K562 (cell line): ENCODE measurements at regions not wholly inside any gene's neighbourhood (a gene's known extent, or its start where the extent isn't known, plus 50 kb on each side); places are given as distances from the start of the nearest gene placed in this dataset.

Experiments used
- ATAC-seq: fragments of 200-7000 bp; cut with Tn5 transposase; 3 replicates; pipeline ENCODE4 v1.9.1; 2020; ENCODE audit warnings: moderate library complexity
- BruUV-seq: library from RNA; stranded (reverse); fragments of 400-500 nt; replicated peaks from 2 replicates; lab custom pipeline; 2021; lab: Mats Ljungman, UMichigan
- CTCF ChIA-PET: fragments of 300-600 bp; formaldehyde crosslinking; extraction: SDS; loops from one replicate; lab custom pipeline; 2021; ENCODE audit warnings: low intra/inter-chr PET ratio; lab: Yijun Ruan, JAX
- POLR2A ChIA-PET: fragments of 300-600, 350-650 bp; sonication (Branson Sonifier 250); formaldehyde crosslinking; extraction: SDS; loops from one replicate; lab custom pipeline; 2021; ENCODE audit warnings: antibody characterized with exemption, inconsistent platforms; lab: Yijun Ruan, JAX
- DNase-seq, 4 experiments: peaks; one replicate each; pipeline versions ENCODE4 v3.0.0 to v3.0.0-alpha.2; 2011 to 2018; ENCODE audit warnings: low spot score in 3 of 4, mixed read lengths in 3 of 4; ENCODE audit errors: extremely low read depth in 1 of 4
- FAIRE-seq: peaks from 2 replicates; lab custom pipeline; 2011; peaks lifted over from hg19 to GRCh38; lab: Jason Lieb, UNC
- H2AFZ ChIP-seq: 2 replicates; pipeline ENCODE4 v1.6.0; 2011; ENCODE audit warnings: low read depth, low read length, control low read depth, inconsistent platforms
- H3K27ac ChIP-seq: fragments of 200-600 bp; 3 replicates; pipeline ENCODE4 v1.8.0; 2011; ENCODE audit warnings: low read depth, mild to moderate bottlenecking, control low read depth, inconsistent platforms, low read length, moderate library complexity, mixed read lengths; ENCODE audit errors: extremely low read depth
- H3K27me3 ChIP-seq, 2 experiments: fragments of 300-600 bp in 1 of 2; 2 replicates in 1 of 2; 3 replicates in 1 of 2; pipeline versions ENCODE4 v1.6.0 to v1.8.0; 2011; ENCODE audit warnings: inconsistent platforms in 2 of 2, low read length in 2 of 2, mild to moderate bottlenecking in 1 of 2, mixed read lengths in 1 of 2, moderate library complexity in 1 of 2; ENCODE audit not compliant: control insufficient read depth in 2 of 2, insufficient read depth in 2 of 2
- H3K36me3 ChIP-seq: fragments of 300-600 bp; 3 replicates; pipeline ENCODE4 v1.8.0; 2011; ENCODE audit warnings: mild to moderate bottlenecking, low read length, inconsistent platforms; ENCODE audit not compliant: control insufficient read depth, insufficient read depth
- H3K4me1 ChIP-seq, 2 experiments: fragments of 200-600 bp in 1 of 2; replicated peaks in 1 of 2; 2 replicates in 1 of 2; 3 replicates in 1 of 2; pipeline versions ENCODE4 v1.5.1 to v1.8.0; 2011; ENCODE audit warnings: inconsistent platforms in 2 of 2, low read length in 2 of 2, mild to moderate bottlenecking in 1 of 2, mixed read lengths in 1 of 2, moderate library complexity in 1 of 2; ENCODE audit not compliant: control insufficient read depth in 2 of 2, insufficient read depth in 2 of 2
- H3K4me2 ChIP-seq: 2 replicates; pipeline ENCODE4 v1.6.1; 2011; ENCODE audit warnings: low read length, control low read depth, inconsistent platforms, mixed read lengths; ENCODE audit not compliant: insufficient read depth
- H3K4me3 ChIP-seq: fragments of 200-600 bp; sonication (generic), shearing (Covaris generic); 2 replicates; pipeline ENCODE4 v1.5.1; 2016; ENCODE audit warnings: control low read depth, inconsistent platforms
- H3K79me2 ChIP-seq: fragments of 200-600 bp; 3 replicates; pipeline ENCODE4 v1.8.0; 2011; ENCODE audit warnings: low read length, inconsistent platforms; ENCODE audit not compliant: control insufficient read depth, insufficient read depth
- H3K9ac ChIP-seq, 2 experiments: 2 replicates each; pipeline versions ENCODE4 v1.6.0 to v1.6.1; 2011; ENCODE audit warnings: low read depth in 2 of 2, low read length in 2 of 2, control low read depth in 1 of 2, inconsistent platforms in 1 of 2, mild to moderate bottlenecking in 1 of 2, mixed read lengths in 1 of 2; ENCODE audit not compliant: insufficient read depth in 1 of 2
- H3K9me1 ChIP-seq: one replicate; pipeline ENCODE4 v1.6.0; 2011; ENCODE audit warnings: inconsistent platforms, mild to moderate bottlenecking, low read length, moderate library complexity; ENCODE audit not compliant: control insufficient read depth, insufficient read depth
- H3K9me3 ChIP-seq: replicated peaks from 2 replicates; pipeline ENCODE4 v1.5.1; 2011; ENCODE audit warnings: low read depth, low read length, inconsistent platforms; ENCODE audit not compliant: control insufficient read depth, insufficient read depth
- H4K20me1 ChIP-seq: replicated peaks from 2 replicates; pipeline ENCODE4 v1.6.1; 2011; ENCODE audit warnings: low read length, inconsistent platforms, mixed read lengths; ENCODE audit not compliant: control insufficient read depth, insufficient read depth
- BCL6 ChIP-seq: fragments of 250-450 bp; sonication (Bioruptor Pico); IDR thresholded peaks from 2 replicates; pipeline ENCODE4 v1.4.0; 2020
- FOXM1 ChIP-seq, 2 experiments: fragments of 450-650 bp in 1 of 2; sonication (generic) in 1 of 2; formaldehyde crosslinking in 1 of 2; IDR thresholded peaks; 2 replicates each; pipeline versions ENCODE4 v1.6.1 to v1.9.0; 2017 to 2022; ENCODE audit warnings: low read depth in 2 of 2, mild to moderate bottlenecking in 2 of 2, missing genetic modification reagents in 1 of 2, moderate library complexity in 1 of 2
- NCOA1 ChIP-seq: fragments of 450-650 bp; IDR thresholded peaks from 2 replicates; pipeline ENCODE4 v1.6.1; 2016; ENCODE audit warnings: low read depth
- TCF7L2 ChIP-seq: fragments of 150-350 bp; IDR thresholded peaks from 2 replicates; pipeline ENCODE4 v1.6.1; 2016; ENCODE audit warnings: low read depth, mild to moderate bottlenecking, low read length, moderate library complexity
- ZNF124 ChIP-seq: sonication (generic); formaldehyde crosslinking; IDR thresholded peaks from 2 replicates; pipeline ENCODE4 v1.8.1; 2022; ENCODE audit warnings: missing genetic modification reagents
- ZNF134 ChIP-seq: fragments of 250-450 bp; sonication (Bioruptor Pico); conservative IDR thresholded peaks from 2 replicates; pipeline ENCODE4 v1.4.0; 2020
- ZNF282 ChIP-seq: sonication (generic); formaldehyde crosslinking; IDR thresholded peaks from 2 replicates; pipeline ENCODE4 v1.8.1; 2023; ENCODE audit warnings: missing genetic modification reagents
- ZNF316 ChIP-seq: fragments of 450-650 bp; IDR thresholded peaks from 2 replicates; pipeline ENCODE4 v1.6.1; 2016
- ZNF507 ChIP-seq: conservative IDR thresholded peaks from 2 replicates; pipeline ENCODE4 v1.6.1; 2017; ENCODE audit warnings: missing genetic modification characterization, missing compliant biosample characterization
- WGBS: fragments of 100-300 bp; shearing (Covaris generic); methylation state at CpG from one replicate; pipeline ENCODE4 v1.1.6; 2016; ENCODE audit warnings: low coverage, mixed read lengths; ENCODE audit not compliant: insufficient coverage; ENCODE audit errors: missing lambda C conversion rate; 5-methylcytosine and 5-hydroxymethylcytosine counted together
- in situ Hi-C: fragments of 300-500 bp; cut with MboI; formaldehyde crosslinking; loops from 4 replicates; pipeline ENCODE4 v1.15.0; 2018; ENCODE audit warnings: inconsistent platforms, mixed read lengths
- intact Hi-C: fragments of 100-400 bp; cut with micrococcal nuclease; formaldehyde crosslinking; loops from 2 replicates; pipeline ENCODE4 v1.14.2; 2022
- TF ChIP-seq, protein P1 (sequence below): fragments of 450-650 bp; IDR thresholded peaks from 2 replicates; pipeline ENCODE4 v1.7.1; 2018; ENCODE audit warnings: mild to moderate bottlenecking, low read depth; ENCODE audit not compliant: partially characterized antibody
- TF ChIP-seq, protein P2 (sequence below): fragments of 200-600 bp; sonication (generic); IDR thresholded peaks from one replicate; pipeline ENCODE4 v1.6.1; 2012; ENCODE audit warnings: mild to moderate bottlenecking, low read depth, low read length, inconsistent platforms

DNA sequence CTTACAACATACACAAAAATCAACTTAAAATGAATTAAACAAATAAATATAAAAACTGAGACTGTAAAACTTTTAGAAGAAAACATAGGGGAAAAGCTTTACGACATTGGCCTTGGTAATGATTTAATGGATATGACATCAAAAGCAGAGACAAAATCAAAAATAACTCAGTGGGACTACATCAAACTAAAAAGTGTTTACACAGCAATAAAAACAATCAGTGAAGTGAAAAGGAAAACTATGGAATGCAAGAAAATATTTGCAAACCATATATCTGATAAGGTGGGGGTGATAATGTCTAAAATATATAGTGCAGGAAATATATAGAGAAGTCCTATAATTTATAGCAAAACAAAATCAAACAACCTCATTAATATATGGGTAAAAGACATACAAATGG, 364.4 kb upstream of the INTU start:
- FAIRE-seq (no peak), DNase-seq (no peak), ATAC-seq (no peak)
- BruUV-seq, result no TSS peak
- 0% methylated on average over 1 of the region's 1 CpG for WGBS
- POLR2A ChIA-PET, result no interaction called here
- Histone ChIP-seq H3K9me3 (no peaks in the 10 kb centered on the region), H2AFZ (no peak overlapping the region), H3K36me3 (no peaks in the 10 kb centered on the region), H3K27ac (no peak overlapping the region), H3K9ac (no peak overlapping the region), H3K27me3 (no peaks in the 10 kb centered on the region), H3K9me1 (no peaks in the 10 kb centered on the region), H3K4me2 (no peak overlapping the region), H4K20me1 (no peaks in the 10 kb centered on the region), H3K79me2 (no peaks in the 10 kb centered on the region), H3K4me1 (no peaks in the 10 kb centered on the region), H3K4me3 (no peak overlapping the region)
- CTCF ChIA-PET, result no interaction called here
- in situ Hi-C loops, result no loop called here
- intact Hi-C loops, result no loop called here
- TF ChIP-seq BCL6 (CRISPR knock-in tag) (no peak), TCF7L2 (no peak), ZNF124 (CRISPR knock-in tag) (no peak), ZNF134 (CRISPR knock-in tag) (no peak), FOXM1 (IDR thresholded peaks at IDR 0.05; ENCODE audit: low read depth) (no peak), FOXM1 (CRISPR knock-in tag; IDR thresholded peaks at IDR 0.05; ENCODE audit: low read depth) (no peak), ZNF507 (no peak), NCOA1 (no peak), ZNF282 (CRISPR knock-in tag) (no peak), ZNF316 (peak; percentile 80)
- TF ChIP-seq, protein P1, sequence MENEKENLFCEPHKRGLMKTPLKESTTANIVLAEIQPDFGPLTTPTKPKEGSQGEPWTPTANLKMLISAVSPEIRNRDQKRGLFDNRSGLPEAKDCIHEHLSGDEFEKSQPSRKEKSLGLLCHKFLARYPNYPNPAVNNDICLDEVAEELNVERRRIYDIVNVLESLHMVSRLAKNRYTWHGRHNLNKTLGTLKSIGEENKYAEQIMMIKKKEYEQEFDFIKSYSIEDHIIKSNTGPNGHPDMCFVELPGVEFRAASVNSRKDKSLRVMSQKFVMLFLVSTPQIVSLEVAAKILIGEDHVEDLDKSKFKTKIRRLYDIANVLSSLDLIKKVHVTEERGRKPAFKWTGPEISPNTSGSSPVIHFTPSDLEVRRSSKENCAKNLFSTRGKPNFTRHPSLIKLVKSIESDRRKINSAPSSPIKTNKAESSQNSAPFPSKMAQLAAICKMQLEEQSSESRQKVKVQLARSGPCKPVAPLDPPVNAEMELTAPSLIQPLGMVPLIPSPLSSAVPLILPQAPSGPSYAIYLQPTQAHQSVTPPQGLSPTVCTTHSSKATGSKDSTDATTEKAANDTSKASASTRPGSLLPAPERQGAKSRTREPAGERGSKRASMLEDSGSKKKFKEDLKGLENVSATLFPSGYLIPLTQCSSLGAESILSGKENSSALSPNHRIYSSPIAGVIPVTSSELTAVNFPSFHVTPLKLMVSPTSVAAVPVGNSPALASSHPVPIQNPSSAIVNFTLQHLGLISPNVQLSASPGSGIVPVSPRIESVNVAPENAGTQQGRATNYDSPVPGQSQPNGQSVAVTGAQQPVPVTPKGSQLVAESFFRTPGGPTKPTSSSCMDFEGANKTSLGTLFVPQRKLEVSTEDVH, result no peak
- TF ChIP-seq, protein P2, sequence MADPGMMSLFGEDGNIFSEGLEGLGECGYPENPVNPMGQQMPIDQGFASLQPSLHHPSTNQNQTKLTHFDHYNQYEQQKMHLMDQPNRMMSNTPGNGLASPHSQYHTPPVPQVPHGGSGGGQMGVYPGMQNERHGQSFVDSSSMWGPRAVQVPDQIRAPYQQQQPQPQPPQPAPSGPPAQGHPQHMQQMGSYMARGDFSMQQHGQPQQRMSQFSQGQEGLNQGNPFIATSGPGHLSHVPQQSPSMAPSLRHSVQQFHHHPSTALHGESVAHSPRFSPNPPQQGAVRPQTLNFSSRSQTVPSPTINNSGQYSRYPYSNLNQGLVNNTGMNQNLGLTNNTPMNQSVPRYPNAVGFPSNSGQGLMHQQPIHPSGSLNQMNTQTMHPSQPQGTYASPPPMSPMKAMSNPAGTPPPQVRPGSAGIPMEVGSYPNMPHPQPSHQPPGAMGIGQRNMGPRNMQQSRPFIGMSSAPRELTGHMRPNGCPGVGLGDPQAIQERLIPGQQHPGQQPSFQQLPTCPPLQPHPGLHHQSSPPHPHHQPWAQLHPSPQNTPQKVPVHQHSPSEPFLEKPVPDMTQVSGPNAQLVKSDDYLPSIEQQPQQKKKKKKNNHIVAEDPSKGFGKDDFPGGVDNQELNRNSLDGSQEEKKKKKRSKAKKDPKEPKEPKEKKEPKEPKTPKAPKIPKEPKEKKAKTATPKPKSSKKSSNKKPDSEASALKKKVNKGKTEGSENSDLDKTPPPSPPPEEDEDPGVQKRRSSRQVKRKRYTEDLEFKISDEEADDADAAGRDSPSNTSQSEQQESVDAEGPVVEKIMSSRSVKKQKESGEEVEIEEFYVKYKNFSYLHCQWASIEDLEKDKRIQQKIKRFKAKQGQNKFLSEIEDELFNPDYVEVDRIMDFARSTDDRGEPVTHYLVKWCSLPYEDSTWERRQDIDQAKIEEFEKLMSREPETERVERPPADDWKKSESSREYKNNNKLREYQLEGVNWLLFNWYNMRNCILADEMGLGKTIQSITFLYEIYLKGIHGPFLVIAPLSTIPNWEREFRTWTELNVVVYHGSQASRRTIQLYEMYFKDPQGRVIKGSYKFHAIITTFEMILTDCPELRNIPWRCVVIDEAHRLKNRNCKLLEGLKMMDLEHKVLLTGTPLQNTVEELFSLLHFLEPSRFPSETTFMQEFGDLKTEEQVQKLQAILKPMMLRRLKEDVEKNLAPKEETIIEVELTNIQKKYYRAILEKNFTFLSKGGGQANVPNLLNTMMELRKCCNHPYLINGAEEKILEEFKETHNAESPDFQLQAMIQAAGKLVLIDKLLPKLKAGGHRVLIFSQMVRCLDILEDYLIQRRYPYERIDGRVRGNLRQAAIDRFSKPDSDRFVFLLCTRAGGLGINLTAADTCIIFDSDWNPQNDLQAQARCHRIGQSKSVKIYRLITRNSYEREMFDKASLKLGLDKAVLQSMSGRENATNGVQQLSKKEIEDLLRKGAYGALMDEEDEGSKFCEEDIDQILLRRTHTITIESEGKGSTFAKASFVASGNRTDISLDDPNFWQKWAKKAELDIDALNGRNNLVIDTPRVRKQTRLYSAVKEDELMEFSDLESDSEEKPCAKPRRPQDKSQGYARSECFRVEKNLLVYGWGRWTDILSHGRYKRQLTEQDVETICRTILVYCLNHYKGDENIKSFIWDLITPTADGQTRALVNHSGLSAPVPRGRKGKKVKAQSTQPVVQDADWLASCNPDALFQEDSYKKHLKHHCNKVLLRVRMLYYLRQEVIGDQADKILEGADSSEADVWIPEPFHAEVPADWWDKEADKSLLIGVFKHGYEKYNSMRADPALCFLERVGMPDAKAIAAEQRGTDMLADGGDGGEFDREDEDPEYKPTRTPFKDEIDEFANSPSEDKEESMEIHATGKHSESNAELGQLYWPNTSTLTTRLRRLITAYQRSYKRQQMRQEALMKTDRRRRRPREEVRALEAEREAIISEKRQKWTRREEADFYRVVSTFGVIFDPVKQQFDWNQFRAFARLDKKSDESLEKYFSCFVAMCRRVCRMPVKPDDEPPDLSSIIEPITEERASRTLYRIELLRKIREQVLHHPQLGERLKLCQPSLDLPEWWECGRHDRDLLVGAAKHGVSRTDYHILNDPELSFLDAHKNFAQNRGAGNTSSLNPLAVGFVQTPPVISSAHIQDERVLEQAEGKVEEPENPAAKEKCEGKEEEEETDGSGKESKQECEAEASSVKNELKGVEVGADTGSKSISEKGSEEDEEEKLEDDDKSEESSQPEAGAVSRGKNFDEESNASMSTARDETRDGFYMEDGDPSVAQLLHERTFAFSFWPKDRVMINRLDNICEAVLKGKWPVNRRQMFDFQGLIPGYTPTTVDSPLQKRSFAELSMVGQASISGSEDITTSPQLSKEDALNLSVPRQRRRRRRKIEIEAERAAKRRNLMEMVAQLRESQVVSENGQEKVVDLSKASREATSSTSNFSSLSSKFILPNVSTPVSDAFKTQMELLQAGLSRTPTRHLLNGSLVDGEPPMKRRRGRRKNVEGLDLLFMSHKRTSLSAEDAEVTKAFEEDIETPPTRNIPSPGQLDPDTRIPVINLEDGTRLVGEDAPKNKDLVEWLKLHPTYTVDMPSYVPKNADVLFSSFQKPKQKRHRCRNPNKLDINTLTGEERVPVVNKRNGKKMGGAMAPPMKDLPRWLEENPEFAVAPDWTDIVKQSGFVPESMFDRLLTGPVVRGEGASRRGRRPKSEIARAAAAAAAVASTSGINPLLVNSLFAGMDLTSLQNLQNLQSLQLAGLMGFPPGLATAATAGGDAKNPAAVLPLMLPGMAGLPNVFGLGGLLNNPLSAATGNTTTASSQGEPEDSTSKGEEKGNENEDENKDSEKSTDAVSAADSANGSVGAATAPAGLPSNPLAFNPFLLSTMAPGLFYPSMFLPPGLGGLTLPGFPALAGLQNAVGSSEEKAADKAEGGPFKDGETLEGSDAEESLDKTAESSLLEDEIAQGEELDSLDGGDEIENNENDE, result no peak
